G401.6 (cell line): ENCODE measurements at regions not wholly inside any gene's neighbourhood (a gene's known extent, or its start where the extent isn't known, plus 50 kb on each side); places are given as distances from the start of the nearest gene placed in this dataset.

Experiments
- FAIRE-seq: peaks from 2 replicates; lab custom pipeline; 2012; peaks lifted over from hg19 to GRCh38; lab: Jason Lieb, UNC

DNA sequence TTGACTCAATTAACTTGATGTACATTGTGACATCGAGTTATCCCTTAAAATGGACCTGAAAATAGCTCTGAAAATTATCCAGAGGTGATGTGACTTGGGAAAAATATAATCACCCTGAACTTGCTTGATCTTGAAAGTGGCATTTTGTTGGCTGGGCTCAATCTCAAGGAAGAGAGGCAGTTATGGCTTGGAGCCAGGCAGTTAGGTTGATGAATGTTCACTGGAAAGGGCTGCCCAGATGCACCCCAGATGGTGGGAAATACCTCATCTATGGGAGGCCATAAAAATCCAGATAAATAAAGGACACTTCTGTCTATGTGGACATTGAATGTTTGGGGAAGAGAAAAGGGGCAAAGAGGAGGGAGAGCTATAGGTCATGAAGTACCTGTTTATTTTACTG lies 55.7 kb upstream of the OR5AN1 start:
- no peak for FAIRE-seq

DNA sequence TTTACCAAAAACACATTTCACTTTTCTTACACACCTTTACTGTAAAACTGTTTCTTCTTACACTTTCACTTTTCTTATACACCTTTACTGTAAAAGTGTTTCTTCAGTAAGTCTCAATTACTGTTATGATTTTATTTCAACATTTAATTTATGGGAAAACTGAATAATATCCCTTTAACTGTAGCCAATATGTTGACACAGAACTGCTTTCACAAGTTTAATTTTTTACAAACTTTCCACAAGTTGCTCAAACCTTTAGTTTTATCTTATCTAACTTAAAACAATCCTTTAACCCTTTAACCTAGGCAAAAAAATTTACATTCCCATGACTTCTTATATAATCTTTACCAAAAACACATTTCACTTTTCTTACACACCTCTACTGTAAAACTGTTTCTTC lies 63.3 kb upstream of the OR5AN1 start:
- FAIRE-seq: peak; percentile 77

DNA sequence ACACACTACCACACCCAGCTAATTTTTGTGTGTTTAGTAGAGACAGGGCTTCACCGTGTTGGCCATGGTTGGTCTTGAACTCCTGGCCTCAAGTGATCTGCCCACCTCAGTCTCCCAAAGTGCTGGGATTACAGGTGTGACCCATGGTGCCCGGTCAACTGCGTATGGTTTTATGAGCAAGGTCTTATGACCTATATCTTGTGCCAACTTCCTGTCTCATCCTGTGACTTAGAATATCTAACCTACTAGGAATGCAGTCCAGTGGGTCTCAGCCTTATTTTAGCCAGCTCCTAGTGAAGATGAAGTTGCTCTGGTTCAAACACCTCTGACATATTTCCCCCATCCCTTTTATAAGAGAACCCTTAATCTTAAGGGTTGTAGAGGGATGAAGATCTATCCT lies 66.1 kb upstream of the OR5AN1 start:
- no peak for FAIRE-seq

- no peak for FAIRE-seq
Measured at GRCh38 chr11:59291228-59291627, 67.5 kb upstream of the OR5AN1 start.

- FAIRE-seq: no peak
Measured at GRCh38 chr11:59289356-59290181, 69.1 kb upstream of the OR5AN1 start.

DNA sequence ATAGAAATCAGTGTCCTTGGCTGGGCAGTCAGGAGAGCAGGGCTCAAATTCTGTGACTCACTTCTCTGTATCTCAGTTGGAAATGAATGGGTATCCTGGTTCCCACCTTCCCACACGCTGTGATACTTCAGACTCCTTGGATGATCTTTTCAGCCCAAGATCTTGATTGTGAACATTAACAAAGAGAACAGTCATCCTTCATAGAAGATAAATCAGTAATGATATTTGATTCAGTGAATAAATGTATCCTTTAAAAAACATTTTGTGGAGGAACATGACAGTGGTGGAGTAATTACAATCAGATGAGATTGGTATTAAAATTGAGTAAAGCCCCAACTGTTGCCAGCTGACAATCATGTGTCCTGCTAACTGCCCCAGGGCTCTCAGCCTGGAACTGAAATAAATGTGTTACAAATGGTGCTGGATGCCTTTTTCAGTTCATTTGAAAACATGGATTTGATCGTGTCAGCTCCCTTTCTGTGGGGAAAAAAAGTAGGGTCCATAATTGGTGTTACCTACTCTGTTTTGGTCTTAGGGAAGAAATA lies 72.9 kb upstream of the OR5AN1 start:
- no peak for FAIRE-seq

GRCh38 chr11:59284773-59285129 lies 72.0 kb upstream of the MPEG1 start:
- FAIRE-seq: no peak

- FAIRE-seq: peak; percentile 11
Measured at GRCh38 chr11:59283825-59284772, 71.4 kb upstream of the MPEG1 start.

DNA sequence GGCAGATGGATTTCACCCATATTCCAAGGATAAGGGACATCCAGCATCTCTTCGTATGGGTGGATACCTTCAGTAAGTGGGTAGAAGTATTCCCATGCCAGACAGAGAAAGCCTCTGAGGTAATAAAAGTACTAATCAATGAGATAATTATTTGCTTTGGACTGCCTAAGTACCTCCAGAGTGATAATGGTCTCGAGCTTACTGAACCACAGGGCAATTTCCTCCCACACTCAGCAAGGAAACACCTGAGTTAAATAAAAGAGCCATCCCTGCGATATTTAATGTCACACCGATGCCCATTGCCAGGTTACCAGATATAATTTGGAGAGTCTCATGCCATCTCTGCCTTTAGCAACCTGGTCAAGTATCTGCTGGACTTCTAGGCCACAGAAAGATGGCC lies 70.6 kb upstream of the MPEG1 start:
- FAIRE-seq: no peak

- FAIRE-seq: no peak
Measured at GRCh38 chr11:59281177-59281576, 68.5 kb upstream of the MPEG1 start.

GRCh38 chr11:59273373-59273841 lies 60.7 kb upstream of the MPEG1 start:
- FAIRE-seq: no peak

DNA sequence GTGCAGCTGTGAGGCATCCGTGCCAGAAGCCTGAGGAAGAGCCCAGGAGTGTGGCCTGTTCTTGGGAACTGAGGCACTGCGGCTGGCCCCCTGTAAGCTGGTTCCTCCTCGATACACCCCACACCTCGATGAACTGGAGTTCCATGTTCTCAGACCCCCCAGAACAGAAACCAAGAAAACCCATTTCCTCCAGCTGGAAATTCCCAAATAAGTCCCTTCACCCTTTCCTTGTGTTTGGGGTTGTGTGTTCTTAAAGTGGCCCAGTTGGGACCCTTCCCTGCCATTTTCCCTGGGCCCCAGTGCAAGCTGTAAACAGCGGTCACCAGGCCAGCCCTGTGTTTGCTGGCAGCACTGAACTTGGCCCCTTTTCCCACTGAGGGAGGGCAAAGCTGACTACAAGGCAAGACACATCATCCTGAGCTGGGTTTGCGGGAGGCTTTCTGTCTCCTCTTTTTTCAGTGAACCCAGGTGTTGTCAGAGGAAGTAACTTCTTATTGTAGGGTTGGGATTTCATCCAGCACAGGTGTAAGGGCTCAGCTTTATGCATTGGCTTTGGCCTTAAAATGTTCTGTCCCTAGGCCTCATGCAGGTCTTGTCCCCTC lies 60.1 kb upstream of the MPEG1 start:
- no peak for FAIRE-seq

DNA sequence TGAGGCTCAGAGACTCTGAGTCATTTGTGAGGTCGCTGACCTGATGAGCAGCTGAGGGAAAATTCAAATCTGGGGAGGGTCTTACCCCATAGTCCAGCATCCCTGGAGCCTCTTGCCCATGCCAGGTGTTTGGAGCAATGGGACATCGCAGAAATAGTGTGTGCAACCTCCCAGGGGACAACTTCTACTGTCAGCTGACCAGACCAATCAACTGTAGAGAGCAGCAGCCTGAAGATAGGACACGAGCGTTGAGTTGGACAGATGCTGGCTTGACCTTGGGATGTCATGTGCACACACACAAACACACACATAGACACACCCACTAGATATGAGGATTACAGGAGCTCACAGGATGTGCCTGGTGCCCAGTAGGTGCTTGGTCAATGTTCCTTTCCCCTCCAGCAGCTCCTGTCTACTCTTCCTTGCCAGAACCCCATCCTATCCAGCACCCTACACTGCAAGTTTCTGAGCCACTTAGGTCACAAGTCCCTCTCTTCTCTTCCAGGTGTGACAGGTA lies 59.1 kb upstream of the MPEG1 start:
- no peak for FAIRE-seq

- no peak for FAIRE-seq
Measured at GRCh38 chr11:59271247-59271755, 58.6 kb upstream of the MPEG1 start.

DNA sequence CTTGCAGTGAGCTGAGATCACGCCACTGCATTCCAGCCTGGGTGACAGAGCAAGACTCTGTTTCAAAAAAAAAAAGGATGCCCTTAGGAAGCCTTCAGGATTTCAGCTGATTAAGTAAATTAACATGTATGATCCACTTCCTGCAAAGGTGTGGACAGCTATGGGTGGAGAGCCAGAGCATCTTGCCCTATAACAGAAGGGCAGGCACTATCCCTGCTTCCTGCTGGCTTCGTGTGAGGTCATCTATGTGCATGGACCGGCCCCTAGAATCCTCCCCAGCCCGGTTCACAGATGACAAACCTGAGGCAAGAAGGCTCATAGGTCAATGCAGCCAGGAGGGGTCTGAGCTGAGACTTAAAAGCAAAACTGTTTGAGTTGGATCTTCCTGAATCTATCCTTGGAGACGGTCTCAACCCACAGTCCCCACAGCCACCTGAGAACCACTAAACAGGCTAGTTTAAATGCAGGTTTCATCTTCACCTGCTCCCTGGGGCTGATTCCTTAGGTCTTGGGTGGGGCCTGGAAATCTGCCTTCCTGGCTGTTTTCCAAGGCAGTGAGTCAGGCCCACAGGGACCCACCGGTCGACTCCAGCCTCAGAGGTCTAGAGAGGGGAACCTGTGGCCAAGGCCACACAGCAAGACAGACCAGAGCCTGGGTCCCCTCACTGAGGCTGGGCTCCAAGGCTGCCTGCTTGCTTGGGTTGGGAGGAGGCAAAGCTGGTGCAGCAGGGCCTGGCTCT lies 55.2 kb upstream of the MPEG1 start:
- no peak for FAIRE-seq

- no peak for FAIRE-seq
Measured at GRCh38 chr11:59267196-59267595, 54.5 kb upstream of the MPEG1 start.

DNA sequence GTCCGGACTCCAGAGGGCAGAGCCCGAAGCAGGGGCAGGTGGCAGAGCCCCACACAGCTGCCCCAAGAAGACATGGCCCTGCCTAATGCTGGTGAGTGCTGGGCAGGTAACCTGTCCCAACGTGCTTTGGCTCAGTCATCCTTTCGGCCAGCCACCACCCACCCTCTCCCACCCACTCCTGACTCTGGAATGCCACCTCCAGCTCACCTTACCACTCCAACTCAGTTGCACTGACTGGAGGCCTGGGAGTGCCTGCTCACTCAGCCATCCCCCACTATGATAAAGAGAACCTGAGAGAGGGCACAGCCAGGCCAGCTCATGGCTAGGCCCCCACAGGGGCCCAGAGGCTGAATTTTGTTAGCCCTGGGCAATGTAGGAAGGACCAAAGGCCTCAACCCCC lies 53.8 kb upstream of the MPEG1 start:
- FAIRE-seq: no peak

DNA sequence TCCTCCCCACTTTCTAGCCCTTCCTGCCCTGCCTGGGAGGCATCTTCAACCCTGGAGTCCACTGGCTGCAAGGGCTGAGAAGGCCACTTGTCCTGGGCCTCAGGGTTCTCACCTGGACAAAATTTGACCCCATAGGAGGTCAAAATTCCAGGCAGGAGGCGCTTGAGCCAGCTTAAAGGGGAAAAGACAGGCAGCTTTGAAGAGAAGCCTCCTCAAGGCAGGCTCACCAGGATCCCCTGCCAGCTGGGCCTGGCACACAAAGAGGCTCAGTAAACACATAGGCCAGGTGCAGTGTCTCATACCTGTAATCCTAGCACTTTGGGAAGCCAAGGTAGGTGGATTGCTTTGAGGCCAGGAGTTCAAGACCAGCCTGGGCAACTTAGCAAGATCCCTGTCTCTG lies 53.0 kb upstream of the MPEG1 start:
- FAIRE-seq: no peak

DNA sequence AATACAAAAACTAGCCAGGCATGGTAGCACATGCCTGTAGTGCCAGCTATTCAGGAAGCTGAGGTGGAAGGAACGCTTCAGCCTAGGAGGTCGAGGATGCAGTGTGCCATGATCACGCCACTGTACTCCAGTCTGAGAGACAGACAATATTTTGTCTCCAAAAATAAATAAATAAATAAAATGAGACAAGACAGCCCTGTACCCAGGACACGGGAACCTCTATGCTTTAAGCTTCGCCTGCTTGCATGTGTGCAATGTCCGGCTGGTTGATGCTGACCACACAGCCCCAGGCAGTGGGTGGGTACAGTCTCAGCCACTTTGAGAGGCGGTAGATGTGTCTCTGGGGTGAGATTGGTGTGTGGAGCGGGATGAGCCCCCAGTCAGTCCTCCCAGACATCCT lies 52.0 kb upstream of the MPEG1 start:
- no peak for FAIRE-seq

DNA sequence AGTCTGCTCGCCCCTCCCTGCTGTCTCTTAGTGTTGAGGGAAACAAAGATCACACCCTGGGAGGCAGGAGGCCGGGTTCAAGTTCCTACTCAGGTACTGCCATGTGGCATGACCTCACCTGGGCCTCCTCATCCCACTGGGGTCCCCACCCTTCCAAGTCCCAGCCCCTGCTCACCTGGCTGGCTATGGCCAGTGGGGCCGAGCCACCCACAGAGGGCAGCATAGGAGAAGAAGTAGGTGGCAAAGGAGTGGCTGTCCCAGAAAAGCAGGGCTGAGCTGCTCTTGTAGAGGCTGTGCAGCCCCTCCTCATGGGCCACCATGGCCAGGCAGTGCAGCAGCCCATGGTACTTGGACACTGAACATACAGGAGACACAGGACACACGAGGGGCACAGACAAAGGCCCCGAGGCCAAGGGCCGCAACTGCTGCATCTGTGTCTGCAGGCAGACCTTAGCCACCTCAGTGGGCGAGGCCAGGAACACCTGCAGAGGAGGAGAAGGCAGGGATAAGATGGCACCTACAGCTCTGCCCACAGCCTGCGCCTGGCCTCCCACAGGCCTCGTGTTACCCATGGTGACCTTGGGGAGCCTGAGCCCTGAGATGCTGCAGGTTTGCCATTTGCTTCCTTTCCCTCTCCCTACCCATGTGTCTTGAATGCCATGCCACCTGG lies 50.6 kb upstream of the MPEG1 start:
- no peak for FAIRE-seq
